ENCODE measurements at regions not wholly inside any gene's neighbourhood (a gene's known extent, or its start where the extent isn't known, plus 50 kb on each side); places are given as distances from the start of the nearest gene placed in this dataset.
A peak's percentile ranks its signal among the peaks of the same experiment; 100 is the strongest.
"Not testable (repeated sequence)": the region's sequence is repeated elsewhere in the genome, so short reads cannot be mapped to it uniquely, and the experiment has no call there.

DNA sequence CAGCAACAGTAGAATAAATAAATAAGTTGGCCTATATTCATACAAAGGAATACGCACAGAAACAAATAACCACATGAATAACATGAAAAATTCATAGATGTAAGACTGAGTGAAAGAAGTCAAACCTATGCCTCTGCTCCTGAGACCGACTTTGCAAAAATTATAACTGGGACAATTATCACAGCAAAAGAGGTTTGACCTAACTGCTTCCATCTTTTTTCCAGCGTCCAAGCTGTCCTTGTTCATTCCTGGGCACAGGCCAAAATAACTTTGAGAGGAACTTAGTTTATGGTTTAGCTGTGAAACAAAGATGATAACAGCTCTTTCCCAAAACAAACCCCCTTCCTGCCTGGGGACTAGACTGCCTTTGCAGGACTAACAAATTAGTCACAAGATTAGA is 109.6 kb upstream of the NBPF11 start:
- WGBS (ENCODE audit: insufficient coverage) = 100% methylated on average over 1 of the region's 3 CpGs

DNA sequence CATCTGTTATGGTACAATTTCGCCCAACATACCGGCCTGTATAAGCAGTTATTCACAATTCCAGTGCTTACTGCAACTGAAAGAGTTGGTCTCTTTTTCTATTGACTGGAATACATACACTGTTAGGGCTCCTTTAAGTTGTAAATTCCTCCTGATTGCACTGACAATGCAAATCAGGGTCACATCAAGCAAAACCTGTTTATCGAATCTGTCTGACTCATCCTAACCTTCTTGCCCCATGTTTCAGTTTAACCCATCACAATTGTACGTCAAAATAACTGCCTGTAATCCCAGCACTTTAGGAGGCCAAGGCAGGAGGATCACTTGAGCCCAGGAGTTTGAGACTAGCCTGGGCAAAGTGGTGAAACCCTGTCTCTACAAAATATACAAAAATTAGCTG is 105.8 kb upstream of the NBPF11 start:
- H3K27ac ChIP-seq (ENCODE audit: insufficient read depth in 1 of 2, low read depth in 1 of 2, low read length in 2 of 2, poor library complexity in 1 of 2, severe bottlenecking in 2 of 2); POLR2A ChIA-PET; CTCF ChIA-PET; H3K4me3 ChIP-seq (ENCODE audit: control insufficient read depth in 1 of 7, extremely low read depth in 1 of 7, insufficient read depth in 4 of 7, low read depth in 2 of 7, low read length in 6 of 7); H3K36me3 ChIP-seq (ENCODE audit: control insufficient read depth in 4 of 4, insufficient read depth in 4 of 4, low read length in 3 of 4); H3K9me3 ChIP-seq (ENCODE audit: control extremely low read depth in 1 of 5, control insufficient read depth in 4 of 5, insufficient read depth in 2 of 5, low read depth in 1 of 5, low read length in 4 of 5); H3K4me1 ChIP-seq (ENCODE audit: control extremely low read depth in 1 of 4, control insufficient read depth in 4 of 4, insufficient read depth in 4 of 4, low read length in 3 of 4); H3K27me3 ChIP-seq (replicated peaks in 2 of 5; ENCODE audit: control insufficient read depth in 4 of 5, insufficient read depth in 5 of 5, low read length in 4 of 5); DNase-seq: not testable (repeated sequence)
- WGBS (ENCODE audit: insufficient coverage) = 100% methylated on average over 2 of the region's 4 CpGs

More for the DNA sequence above, 109.6 kb upstream of the NBPF11 start:
- peaks cover 0 to 12% (median 0%) of the 10 kb centered on the region in 5 experiments for H3K27me3 ChIP-seq (replicated peaks in 2 of 5; ENCODE audit: control insufficient read depth in 4 of 5, insufficient read depth in 5 of 5, low read length in 4 of 5)
- H3K4me1 ChIP-seq (ENCODE audit: control extremely low read depth in 1 of 4, control insufficient read depth in 4 of 4, insufficient read depth in 4 of 4, low read length in 3 of 4) = peaks cover 0 to 14% (median 8%) of the 10 kb centered on the region in 4 experiments
- CTCF ChIA-PET; DNase-seq; H3K27ac ChIP-seq (ENCODE audit: insufficient read depth in 1 of 2, low read depth in 1 of 2, low read length in 2 of 2, poor library complexity in 1 of 2, severe bottlenecking in 2 of 2); H3K9me3 ChIP-seq (ENCODE audit: control extremely low read depth in 1 of 5, control insufficient read depth in 4 of 5, insufficient read depth in 2 of 5, low read depth in 1 of 5, low read length in 4 of 5); H3K36me3 ChIP-seq (ENCODE audit: control insufficient read depth in 4 of 4, insufficient read depth in 4 of 4, low read length in 3 of 4); H3K4me3 ChIP-seq (ENCODE audit: control insufficient read depth in 1 of 7, extremely low read depth in 1 of 7, insufficient read depth in 4 of 7, low read depth in 2 of 7, low read length in 6 of 7): not testable (repeated sequence)
- POLR2A ChIA-PET = interaction anchor here (0.7 kb wide), 1 partner anchor 73 kb away, joined by 3 read pairs; no protein-coding TSS in a partner anchor

DNA sequence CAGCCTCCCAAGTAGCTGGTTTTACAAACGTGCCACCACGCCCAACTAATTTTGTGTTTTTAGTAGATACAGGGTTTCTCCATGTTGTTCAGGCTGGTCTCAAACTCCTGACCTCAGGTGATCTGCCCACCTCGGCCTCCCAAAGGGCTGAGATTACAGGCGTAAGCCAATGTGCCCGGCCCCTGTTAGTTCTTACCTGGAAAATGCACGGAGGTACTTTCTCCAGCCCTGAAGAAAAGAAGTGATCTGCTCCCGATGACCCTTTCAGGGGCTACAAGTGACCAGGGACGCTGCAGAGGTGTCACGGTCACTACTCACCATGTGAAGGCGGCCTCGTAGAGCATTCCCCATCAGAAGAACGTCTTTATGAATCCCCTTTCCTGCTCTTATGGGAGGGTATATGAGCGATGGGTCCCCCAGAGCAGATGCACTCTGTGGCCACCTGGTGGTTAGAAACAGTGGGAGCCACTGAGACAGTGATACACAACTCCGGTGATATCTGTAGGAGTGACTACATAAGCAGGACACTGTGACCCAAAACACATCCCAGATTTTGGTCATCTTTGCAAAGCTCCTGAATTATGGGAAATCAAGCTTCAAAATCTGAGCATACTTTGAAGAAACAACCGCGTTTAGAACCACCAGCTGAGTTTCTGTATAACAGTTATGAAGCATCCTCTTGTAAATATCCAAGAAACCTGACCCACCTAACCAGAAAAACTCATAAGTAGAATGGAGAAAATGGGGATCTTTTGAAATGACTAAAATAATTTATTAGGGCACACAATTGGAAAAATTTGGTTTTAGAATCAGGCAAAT is 102.7 kb upstream of the NBPF11 start:
- 47% methylated on average over 9 of the region's 16 CpGs for WGBS (ENCODE audit: insufficient coverage)
- H3K4me3 ChIP-seq (ENCODE audit: control insufficient read depth in 1 of 7, extremely low read depth in 1 of 7, insufficient read depth in 4 of 7, low read depth in 2 of 7, low read length in 6 of 7); H3K4me1 ChIP-seq (ENCODE audit: control extremely low read depth in 1 of 4, control insufficient read depth in 4 of 4, insufficient read depth in 4 of 4, low read length in 3 of 4); CTCF ChIA-PET; H3K9me3 ChIP-seq (ENCODE audit: control extremely low read depth in 1 of 5, control insufficient read depth in 4 of 5, insufficient read depth in 2 of 5, low read depth in 1 of 5, low read length in 4 of 5); H3K36me3 ChIP-seq (ENCODE audit: control insufficient read depth in 4 of 4, insufficient read depth in 4 of 4, low read length in 3 of 4); H3K27me3 ChIP-seq (replicated peaks in 2 of 5; ENCODE audit: control insufficient read depth in 4 of 5, insufficient read depth in 5 of 5, low read length in 4 of 5); POLR2A ChIA-PET; H3K27ac ChIP-seq (ENCODE audit: insufficient read depth in 1 of 2, low read depth in 1 of 2, low read length in 2 of 2, poor library complexity in 1 of 2, severe bottlenecking in 2 of 2): not testable (repeated sequence)
- peak in 2 of 3 donors; percentile 29 to 37 for DNase-seq

DNA sequence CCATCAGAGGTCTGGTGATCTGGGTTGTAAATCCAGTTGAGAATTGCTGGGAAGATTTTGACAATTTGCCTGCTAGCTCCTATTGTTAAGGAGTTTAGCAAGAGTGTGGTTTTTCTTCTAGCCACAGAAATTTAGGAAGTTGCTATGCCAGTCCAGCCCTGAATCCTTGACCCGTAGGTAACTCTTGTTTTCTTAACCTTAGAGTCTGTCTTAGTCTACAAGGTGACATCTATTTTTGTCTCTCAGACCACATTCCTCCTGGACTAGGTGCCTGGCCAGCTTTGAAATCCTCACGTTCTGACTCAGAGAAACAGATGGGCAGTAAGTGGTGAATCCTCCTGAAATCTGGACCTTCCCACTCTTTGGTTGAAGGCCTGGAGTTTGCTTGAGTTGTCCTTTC is 101.7 kb upstream of the NBPF11 start:
- H3K4me1 ChIP-seq (ENCODE audit: control extremely low read depth in 1 of 4, control insufficient read depth in 4 of 4, insufficient read depth in 4 of 4, low read length in 3 of 4); H3K36me3 ChIP-seq (ENCODE audit: control insufficient read depth in 4 of 4, insufficient read depth in 4 of 4, low read length in 3 of 4); H3K27ac ChIP-seq (ENCODE audit: insufficient read depth in 1 of 2, low read depth in 1 of 2, low read length in 2 of 2, poor library complexity in 1 of 2, severe bottlenecking in 2 of 2); H3K9me3 ChIP-seq (ENCODE audit: control extremely low read depth in 1 of 5, control insufficient read depth in 4 of 5, insufficient read depth in 2 of 5, low read depth in 1 of 5, low read length in 4 of 5); DNase-seq; CTCF ChIA-PET; H3K4me3 ChIP-seq (ENCODE audit: control insufficient read depth in 1 of 7, extremely low read depth in 1 of 7, insufficient read depth in 4 of 7, low read depth in 2 of 7, low read length in 6 of 7); POLR2A ChIA-PET; H3K27me3 ChIP-seq (replicated peaks in 2 of 5; ENCODE audit: control insufficient read depth in 4 of 5, insufficient read depth in 5 of 5, low read length in 4 of 5): not testable (repeated sequence)
- no CpG with 5 or more reads among the region's 2 CpGs for WGBS (ENCODE audit: insufficient coverage)

DNA sequence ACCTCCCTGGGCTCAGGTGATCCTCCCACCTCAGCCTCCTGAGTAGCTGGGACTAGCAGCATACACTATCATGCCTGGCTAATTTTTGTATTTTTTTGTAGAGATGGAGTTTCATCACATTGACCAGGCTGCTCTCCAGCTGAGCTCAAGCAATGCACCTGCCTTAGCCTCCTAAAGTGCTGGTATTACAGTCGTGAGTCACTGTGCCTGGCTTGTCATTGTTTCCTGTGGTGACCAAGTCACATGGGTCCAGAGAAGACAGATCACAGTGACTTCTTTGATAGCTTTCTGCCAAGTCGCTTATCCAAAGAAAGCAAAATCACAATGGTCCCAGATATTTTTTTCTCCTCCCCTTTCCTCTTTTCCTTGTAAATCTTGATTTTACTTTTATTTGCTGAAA is 96.7 kb upstream of the NBPF11 start:
- POLR2A ChIA-PET; DNase-seq; CTCF ChIA-PET; H3K36me3 ChIP-seq (ENCODE audit: control insufficient read depth in 4 of 4, insufficient read depth in 4 of 4, low read length in 3 of 4); H3K27me3 ChIP-seq (replicated peaks in 2 of 5; ENCODE audit: control insufficient read depth in 4 of 5, insufficient read depth in 5 of 5, low read length in 4 of 5); H3K4me1 ChIP-seq (ENCODE audit: control extremely low read depth in 1 of 4, control insufficient read depth in 4 of 4, insufficient read depth in 4 of 4, low read length in 3 of 4); H3K4me3 ChIP-seq (ENCODE audit: control insufficient read depth in 1 of 7, extremely low read depth in 1 of 7, insufficient read depth in 4 of 7, low read depth in 2 of 7, low read length in 6 of 7); H3K27ac ChIP-seq (ENCODE audit: insufficient read depth in 1 of 2, low read depth in 1 of 2, low read length in 2 of 2, poor library complexity in 1 of 2, severe bottlenecking in 2 of 2); H3K9me3 ChIP-seq (ENCODE audit: control extremely low read depth in 1 of 5, control insufficient read depth in 4 of 5, insufficient read depth in 2 of 5, low read depth in 1 of 5, low read length in 4 of 5): not testable (repeated sequence)
- WGBS (ENCODE audit: insufficient coverage) = no CpG with 5 or more reads among the region's 2 CpGs

DNA sequence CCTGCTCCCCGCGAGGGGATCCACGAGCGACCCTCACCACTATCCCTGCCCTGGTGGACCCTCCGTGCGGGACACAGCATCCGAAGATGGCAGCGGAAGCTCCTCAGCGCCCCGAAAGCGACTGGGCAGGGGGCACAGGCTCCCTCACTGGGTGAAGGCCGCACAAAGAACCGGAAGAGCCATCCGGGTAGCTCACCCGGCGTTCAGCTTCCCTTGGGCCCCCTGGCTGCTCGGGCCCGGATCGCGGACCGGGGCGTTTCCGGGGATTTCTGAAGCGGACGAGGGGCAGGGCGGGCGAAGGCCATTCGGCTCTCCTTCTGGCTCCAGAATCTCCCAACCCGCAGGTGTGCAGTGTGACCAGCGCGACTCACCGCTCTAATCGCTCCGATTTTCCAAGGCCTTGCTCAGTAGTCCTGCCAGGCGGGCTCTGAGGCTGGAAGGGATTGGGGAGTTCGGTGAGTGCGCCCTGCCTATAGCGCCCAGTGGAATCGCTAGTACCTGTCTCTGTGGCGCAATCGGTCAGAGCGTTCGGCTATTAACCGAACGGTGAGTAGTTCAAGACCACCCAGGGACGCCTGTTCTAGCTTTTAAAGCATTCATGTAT is 94.3 kb upstream of the NBPF11 start:
- DNase-seq; POLR2A ChIA-PET; H3K4me3 ChIP-seq (ENCODE audit: control insufficient read depth in 1 of 7, extremely low read depth in 1 of 7, insufficient read depth in 4 of 7, low read depth in 2 of 7, low read length in 6 of 7); H3K27me3 ChIP-seq (replicated peaks in 2 of 5; ENCODE audit: control insufficient read depth in 4 of 5, insufficient read depth in 5 of 5, low read length in 4 of 5); CTCF ChIA-PET; H3K9me3 ChIP-seq (ENCODE audit: control extremely low read depth in 1 of 5, control insufficient read depth in 4 of 5, insufficient read depth in 2 of 5, low read depth in 1 of 5, low read length in 4 of 5); H3K36me3 ChIP-seq (ENCODE audit: control insufficient read depth in 4 of 4, insufficient read depth in 4 of 4, low read length in 3 of 4); H3K27ac ChIP-seq (ENCODE audit: insufficient read depth in 1 of 2, low read depth in 1 of 2, low read length in 2 of 2, poor library complexity in 1 of 2, severe bottlenecking in 2 of 2); H3K4me1 ChIP-seq (ENCODE audit: control extremely low read depth in 1 of 4, control insufficient read depth in 4 of 4, insufficient read depth in 4 of 4, low read length in 3 of 4): not testable (repeated sequence)
- WGBS (ENCODE audit: insufficient coverage) = no CpG with 5 or more reads among the region's 46 CpGs

DNA sequence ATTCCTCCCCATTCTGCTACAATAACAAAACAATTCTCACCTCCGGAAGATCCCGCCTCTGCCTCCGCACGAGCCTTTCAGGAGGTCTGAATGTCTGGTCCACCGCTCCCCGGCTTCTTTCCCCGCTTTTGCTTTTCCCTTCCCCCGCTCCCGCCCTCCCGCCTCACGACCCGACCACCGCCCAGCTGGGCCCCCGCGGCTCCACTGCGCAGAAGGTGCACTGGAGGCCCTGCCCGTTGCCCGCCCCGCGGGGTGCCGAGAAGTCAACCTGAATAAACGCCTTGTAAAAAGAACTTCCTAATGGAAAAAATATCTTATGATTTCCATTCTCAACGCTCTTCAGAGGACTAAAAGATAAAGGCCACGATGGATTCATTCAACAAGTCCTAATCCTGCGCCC is 93.8 kb upstream of the NBPF11 start:
- H3K9me3 ChIP-seq (ENCODE audit: control extremely low read depth in 1 of 5, control insufficient read depth in 4 of 5, insufficient read depth in 2 of 5, low read depth in 1 of 5, low read length in 4 of 5); H3K36me3 ChIP-seq (ENCODE audit: control insufficient read depth in 4 of 4, insufficient read depth in 4 of 4, low read length in 3 of 4); POLR2A ChIA-PET; H3K27ac ChIP-seq (ENCODE audit: insufficient read depth in 1 of 2, low read depth in 1 of 2, low read length in 2 of 2, poor library complexity in 1 of 2, severe bottlenecking in 2 of 2); CTCF ChIA-PET; DNase-seq; H3K4me3 ChIP-seq (ENCODE audit: control insufficient read depth in 1 of 7, extremely low read depth in 1 of 7, insufficient read depth in 4 of 7, low read depth in 2 of 7, low read length in 6 of 7); H3K27me3 ChIP-seq (replicated peaks in 2 of 5; ENCODE audit: control insufficient read depth in 4 of 5, insufficient read depth in 5 of 5, low read length in 4 of 5); H3K4me1 ChIP-seq (ENCODE audit: control extremely low read depth in 1 of 4, control insufficient read depth in 4 of 4, insufficient read depth in 4 of 4, low read length in 3 of 4): not testable (repeated sequence)
- no CpG with 5 or more reads among the region's 25 CpGs for WGBS (ENCODE audit: insufficient coverage)

Data from common myeloid progenitor, CD34-positive (primary cell).